ENCODE measurements at regions not wholly inside any gene's neighbourhood (a gene's known extent, or its start where the extent isn't known, plus 50 kb on each side); places are given as distances from the start of the nearest gene placed in this dataset.

DNA sequence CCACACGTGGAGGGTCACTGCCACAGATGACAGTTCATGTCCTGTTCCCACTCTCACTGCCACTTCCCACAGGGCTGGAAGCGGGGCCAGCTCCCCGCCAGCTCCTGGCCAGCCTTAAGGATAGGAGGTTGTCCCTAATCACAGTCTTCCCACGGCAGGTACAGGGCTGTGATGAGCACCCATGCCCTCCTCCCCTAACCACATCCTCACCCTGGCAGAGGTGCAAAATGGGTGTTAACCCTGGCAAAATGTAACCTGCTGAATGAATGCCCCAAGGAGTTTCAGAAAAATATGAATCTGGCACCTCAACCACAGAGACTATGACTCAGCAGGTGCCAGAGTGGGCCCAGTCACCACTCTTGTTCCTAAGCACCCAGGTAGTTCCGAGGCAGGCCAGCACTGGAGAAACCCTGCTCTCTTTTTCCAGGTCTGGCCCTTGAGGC, 185.1 kb upstream of the TPM1 start (continued):
- TF ChIP-seq OVOL2 (CRISPR knock-in tag; IDR thresholded peaks at IDR 0.05; ENCODE audit: borderline replicate concordance) (no peak), JAZF1 (CRISPR knock-in tag; IDR thresholded peaks at IDR 0.05) (no peak)
- TF ChIP-seq, protein P1, sequence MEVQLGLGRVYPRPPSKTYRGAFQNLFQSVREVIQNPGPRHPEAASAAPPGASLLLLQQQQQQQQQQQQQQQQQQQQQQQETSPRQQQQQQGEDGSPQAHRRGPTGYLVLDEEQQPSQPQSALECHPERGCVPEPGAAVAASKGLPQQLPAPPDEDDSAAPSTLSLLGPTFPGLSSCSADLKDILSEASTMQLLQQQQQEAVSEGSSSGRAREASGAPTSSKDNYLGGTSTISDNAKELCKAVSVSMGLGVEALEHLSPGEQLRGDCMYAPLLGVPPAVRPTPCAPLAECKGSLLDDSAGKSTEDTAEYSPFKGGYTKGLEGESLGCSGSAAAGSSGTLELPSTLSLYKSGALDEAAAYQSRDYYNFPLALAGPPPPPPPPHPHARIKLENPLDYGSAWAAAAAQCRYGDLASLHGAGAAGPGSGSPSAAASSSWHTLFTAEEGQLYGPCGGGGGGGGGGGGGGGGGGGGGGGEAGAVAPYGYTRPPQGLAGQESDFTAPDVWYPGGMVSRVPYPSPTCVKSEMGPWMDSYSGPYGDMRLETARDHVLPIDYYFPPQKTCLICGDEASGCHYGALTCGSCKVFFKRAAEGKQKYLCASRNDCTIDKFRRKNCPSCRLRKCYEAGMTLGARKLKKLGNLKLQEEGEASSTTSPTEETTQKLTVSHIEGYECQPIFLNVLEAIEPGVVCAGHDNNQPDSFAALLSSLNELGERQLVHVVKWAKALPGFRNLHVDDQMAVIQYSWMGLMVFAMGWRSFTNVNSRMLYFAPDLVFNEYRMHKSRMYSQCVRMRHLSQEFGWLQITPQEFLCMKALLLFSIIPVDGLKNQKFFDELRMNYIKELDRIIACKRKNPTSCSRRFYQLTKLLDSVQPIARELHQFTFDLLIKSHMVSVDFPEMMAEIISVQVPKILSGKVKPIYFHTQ (CRISPR knock-in tag; IDR thresholded peaks at IDR 0.05) = no peak

DNA sequence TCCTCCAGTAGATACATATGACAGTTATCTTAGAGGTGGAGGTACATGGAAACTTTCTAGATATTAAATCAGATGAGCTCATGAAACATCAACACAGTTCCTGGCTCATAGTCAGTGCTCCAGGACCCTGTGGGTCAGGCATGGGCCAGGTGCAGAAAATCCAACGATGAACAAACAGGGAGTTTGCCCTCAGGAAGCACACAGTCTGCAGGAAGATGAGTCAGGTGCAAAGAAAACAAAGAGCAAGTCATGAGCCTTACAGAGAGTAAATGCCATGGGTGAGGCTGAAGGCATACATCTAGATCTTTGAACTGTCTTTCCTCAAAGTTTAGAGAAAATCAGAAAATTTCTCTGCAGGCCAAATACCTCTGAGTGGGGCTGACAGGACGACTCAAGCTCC, 184.2 kb upstream of the TPM1 start:
- ATAC-seq (no peak), DNase-seq (ENCODE audit: low spot score) (no peak)
- Mint-ChIP-seq H3K4me3 (no peak overlapping the region), H3K27me3 (ENCODE audit: low read depth) (no peaks in the 10 kb centered on the region), H3K9me3 (peaks cover 32% of the 10 kb centered on the region), H3K4me1 (peaks cover 18% of the 10 kb centered on the region), H3K36me3 (peaks cover 8% of the 10 kb centered on the region), H3K27ac (no peak overlapping the region)
- TF ChIP-seq, protein P2, sequence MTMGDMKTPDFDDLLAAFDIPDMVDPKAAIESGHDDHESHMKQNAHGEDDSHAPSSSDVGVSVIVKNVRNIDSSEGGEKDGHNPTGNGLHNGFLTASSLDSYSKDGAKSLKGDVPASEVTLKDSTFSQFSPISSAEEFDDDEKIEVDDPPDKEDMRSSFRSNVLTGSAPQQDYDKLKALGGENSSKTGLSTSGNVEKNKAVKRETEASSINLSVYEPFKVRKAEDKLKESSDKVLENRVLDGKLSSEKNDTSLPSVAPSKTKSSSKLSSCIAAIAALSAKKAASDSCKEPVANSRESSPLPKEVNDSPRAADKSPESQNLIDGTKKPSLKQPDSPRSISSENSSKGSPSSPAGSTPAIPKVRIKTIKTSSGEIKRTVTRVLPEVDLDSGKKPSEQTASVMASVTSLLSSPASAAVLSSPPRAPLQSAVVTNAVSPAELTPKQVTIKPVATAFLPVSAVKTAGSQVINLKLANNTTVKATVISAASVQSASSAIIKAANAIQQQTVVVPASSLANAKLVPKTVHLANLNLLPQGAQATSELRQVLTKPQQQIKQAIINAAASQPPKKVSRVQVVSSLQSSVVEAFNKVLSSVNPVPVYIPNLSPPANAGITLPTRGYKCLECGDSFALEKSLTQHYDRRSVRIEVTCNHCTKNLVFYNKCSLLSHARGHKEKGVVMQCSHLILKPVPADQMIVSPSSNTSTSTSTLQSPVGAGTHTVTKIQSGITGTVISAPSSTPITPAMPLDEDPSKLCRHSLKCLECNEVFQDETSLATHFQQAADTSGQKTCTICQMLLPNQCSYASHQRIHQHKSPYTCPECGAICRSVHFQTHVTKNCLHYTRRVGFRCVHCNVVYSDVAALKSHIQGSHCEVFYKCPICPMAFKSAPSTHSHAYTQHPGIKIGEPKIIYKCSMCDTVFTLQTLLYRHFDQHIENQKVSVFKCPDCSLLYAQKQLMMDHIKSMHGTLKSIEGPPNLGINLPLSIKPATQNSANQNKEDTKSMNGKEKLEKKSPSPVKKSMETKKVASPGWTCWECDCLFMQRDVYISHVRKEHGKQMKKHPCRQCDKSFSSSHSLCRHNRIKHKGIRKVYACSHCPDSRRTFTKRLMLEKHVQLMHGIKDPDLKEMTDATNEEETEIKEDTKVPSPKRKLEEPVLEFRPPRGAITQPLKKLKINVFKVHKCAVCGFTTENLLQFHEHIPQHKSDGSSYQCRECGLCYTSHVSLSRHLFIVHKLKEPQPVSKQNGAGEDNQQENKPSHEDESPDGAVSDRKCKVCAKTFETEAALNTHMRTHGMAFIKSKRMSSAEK (CRISPR knock-in tag; IDR thresholded peaks at IDR 0.05; ENCODE audit: borderline replicate concordance) = no peak
- no peak for TF ChIP-seq CREB1 (CRISPR knock-in tag; IDR thresholded peaks at IDR 0.05)
- TF ChIP-seq, protein P3, sequence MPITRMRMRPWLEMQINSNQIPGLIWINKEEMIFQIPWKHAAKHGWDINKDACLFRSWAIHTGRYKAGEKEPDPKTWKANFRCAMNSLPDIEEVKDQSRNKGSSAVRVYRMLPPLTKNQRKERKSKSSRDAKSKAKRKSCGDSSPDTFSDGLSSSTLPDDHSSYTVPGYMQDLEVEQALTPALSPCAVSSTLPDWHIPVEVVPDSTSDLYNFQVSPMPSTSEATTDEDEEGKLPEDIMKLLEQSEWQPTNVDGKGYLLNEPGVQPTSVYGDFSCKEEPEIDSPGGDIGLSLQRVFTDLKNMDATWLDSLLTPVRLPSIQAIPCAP (CRISPR knock-in tag; IDR thresholded peaks at IDR 0.05) = no peak
- TF ChIP-seq GTF2I (CRISPR knock-in tag; conservative IDR thresholded peaks at IDR 0.05) = no peak
- no peak for TF ChIP-seq ZNF396 (CRISPR knock-in tag; IDR thresholded peaks at IDR 0.05; ENCODE audit: borderline replicate concordance)
- no peak for TF ChIP-seq FOXK1 (CRISPR knock-in tag; IDR thresholded peaks at IDR 0.05)
- TF ChIP-seq, protein P4, sequence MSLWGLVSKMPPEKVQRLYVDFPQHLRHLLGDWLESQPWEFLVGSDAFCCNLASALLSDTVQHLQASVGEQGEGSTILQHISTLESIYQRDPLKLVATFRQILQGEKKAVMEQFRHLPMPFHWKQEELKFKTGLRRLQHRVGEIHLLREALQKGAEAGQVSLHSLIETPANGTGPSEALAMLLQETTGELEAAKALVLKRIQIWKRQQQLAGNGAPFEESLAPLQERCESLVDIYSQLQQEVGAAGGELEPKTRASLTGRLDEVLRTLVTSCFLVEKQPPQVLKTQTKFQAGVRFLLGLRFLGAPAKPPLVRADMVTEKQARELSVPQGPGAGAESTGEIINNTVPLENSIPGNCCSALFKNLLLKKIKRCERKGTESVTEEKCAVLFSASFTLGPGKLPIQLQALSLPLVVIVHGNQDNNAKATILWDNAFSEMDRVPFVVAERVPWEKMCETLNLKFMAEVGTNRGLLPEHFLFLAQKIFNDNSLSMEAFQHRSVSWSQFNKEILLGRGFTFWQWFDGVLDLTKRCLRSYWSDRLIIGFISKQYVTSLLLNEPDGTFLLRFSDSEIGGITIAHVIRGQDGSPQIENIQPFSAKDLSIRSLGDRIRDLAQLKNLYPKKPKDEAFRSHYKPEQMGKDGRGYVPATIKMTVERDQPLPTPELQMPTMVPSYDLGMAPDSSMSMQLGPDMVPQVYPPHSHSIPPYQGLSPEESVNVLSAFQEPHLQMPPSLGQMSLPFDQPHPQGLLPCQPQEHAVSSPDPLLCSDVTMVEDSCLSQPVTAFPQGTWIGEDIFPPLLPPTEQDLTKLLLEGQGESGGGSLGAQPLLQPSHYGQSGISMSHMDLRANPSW (CRISPR knock-in tag; conservative IDR thresholded peaks at IDR 0.05; ENCODE audit: low read depth) = no peak
- TF ChIP-seq NR2C2 (CRISPR knock-in tag; IDR thresholded peaks at IDR 0.05) = no peak
- TF ChIP-seq ZNF423 (CRISPR knock-in tag; IDR thresholded peaks at IDR 0.05) = no peak
- TF ChIP-seq, protein P5, sequence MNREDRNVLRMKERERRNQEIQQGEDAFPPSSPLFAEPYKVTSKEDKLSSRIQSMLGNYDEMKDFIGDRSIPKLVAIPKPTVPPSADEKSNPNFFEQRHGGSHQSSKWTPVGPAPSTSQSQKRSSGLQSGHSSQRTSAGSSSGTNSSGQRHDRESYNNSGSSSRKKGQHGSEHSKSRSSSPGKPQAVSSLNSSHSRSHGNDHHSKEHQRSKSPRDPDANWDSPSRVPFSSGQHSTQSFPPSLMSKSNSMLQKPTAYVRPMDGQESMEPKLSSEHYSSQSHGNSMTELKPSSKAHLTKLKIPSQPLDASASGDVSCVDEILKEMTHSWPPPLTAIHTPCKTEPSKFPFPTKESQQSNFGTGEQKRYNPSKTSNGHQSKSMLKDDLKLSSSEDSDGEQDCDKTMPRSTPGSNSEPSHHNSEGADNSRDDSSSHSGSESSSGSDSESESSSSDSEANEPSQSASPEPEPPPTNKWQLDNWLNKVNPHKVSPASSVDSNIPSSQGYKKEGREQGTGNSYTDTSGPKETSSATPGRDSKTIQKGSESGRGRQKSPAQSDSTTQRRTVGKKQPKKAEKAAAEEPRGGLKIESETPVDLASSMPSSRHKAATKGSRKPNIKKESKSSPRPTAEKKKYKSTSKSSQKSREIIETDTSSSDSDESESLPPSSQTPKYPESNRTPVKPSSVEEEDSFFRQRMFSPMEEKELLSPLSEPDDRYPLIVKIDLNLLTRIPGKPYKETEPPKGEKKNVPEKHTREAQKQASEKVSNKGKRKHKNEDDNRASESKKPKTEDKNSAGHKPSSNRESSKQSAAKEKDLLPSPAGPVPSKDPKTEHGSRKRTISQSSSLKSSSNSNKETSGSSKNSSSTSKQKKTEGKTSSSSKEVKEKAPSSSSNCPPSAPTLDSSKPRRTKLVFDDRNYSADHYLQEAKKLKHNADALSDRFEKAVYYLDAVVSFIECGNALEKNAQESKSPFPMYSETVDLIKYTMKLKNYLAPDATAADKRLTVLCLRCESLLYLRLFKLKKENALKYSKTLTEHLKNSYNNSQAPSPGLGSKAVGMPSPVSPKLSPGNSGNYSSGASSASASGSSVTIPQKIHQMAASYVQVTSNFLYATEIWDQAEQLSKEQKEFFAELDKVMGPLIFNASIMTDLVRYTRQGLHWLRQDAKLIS (CRISPR knock-in tag; IDR thresholded peaks at IDR 0.05; ENCODE audit: borderline replicate concordance) = no peak
- TF ChIP-seq FOXJ3 (CRISPR knock-in tag; IDR thresholded peaks at IDR 0.05; ENCODE audit: borderline replicate concordance) = no peak
- TF ChIP-seq SP1 (CRISPR knock-in tag; conservative IDR thresholded peaks at IDR 0.05) = no peak
- TF ChIP-seq SOX15 (CRISPR knock-in tag; IDR thresholded peaks at IDR 0.05) = no peak
- TF ChIP-seq TP53 (CRISPR knock-in tag; IDR thresholded peaks at IDR 0.05) = no peak
- no peak for TF ChIP-seq PRRX2 (CRISPR knock-in tag; IDR thresholded peaks at IDR 0.05)
- no peak for TF ChIP-seq CBFB (CRISPR knock-in tag; IDR thresholded peaks at IDR 0.05; ENCODE audit: low read depth)
- no peak for TF ChIP-seq JUN (CRISPR knock-in tag; IDR thresholded peaks at IDR 0.05)
- TF ChIP-seq, protein P6, sequence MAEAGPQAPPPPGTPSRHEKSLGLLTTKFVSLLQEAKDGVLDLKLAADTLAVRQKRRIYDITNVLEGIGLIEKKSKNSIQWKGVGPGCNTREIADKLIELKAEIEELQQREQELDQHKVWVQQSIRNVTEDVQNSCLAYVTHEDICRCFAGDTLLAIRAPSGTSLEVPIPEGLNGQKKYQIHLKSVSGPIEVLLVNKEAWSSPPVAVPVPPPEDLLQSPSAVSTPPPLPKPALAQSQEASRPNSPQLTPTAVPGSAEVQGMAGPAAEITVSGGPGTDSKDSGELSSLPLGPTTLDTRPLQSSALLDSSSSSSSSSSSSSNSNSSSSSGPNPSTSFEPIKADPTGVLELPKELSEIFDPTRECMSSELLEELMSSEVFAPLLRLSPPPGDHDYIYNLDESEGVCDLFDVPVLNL (CRISPR knock-in tag; IDR thresholded peaks at IDR 0.05; ENCODE audit: borderline replicate concordance, low read depth) = no peak
- ChIA-PET POLR2A (no interaction called here), CTCF (no interaction called here)
